ENCODE measurements at regions not wholly inside any gene's neighbourhood (a gene's known extent, or its start where the extent isn't known, plus 50 kb on each side); places are given as distances from the start of the nearest gene placed in this dataset.

DNA sequence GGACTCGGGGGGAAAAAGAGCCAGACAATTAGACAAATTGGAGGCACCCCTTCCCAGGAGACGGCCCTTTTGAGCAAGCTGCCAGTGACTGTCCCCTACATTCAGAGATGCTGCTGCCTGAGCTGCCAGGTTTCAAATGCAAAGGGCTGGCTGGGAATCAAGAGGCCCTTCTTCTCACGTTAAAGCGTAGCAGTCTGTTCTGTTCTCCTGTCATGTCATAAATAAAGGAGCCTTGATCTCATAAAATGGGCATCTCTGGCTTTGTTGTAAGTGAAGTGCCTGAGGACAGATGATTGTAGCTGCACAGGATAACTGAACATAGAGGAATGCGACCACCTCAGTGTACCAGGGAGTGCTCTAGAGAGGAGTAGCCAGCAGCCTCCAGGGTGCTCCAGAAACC, 917.9 kb downstream of the GRID1 start:
- CTCF ChIA-PET: no interaction called here
- no peak overlapping the region for H2BK120ac ChIP-seq (ENCODE audit: low read depth, low read length)
- H2BK20ac ChIP-seq (ENCODE audit: low read depth, low read length): no peak overlapping the region
- no peak overlapping the region for H3K4me2 ChIP-seq (ENCODE audit: low read depth, low read length)
- no peak overlapping the region for H3K14ac ChIP-seq (replicated peaks; ENCODE audit: low read depth, low read length)
- no peak for ATAC-seq (ENCODE audit: low read depth)
- no peak overlapping the region for H4K91ac ChIP-seq (ENCODE audit: insufficient read depth, low read depth, low read length)
- POLR2A ChIA-PET (ENCODE audit: unreplicated experiment): no interaction called here
- intact Hi-C loops (cut with micrococcal nuclease): no loop called here
- in situ Hi-C loops (cut with MboI; ENCODE audit: low sequenced_read_pairs): no loop called here
- H3K4ac ChIP-seq (ENCODE audit: low read depth, low read length): no peak overlapping the region
- no TSS peak for BruUV-seq (replicated peaks)
- H3K27ac ChIP-seq (ENCODE audit: insufficient read depth, low read length): no peak overlapping the region
- H2AK9ac ChIP-seq (replicated peaks; ENCODE audit: low read depth, low read length, poor library complexity): no peak overlapping the region
- H3K79me1 ChIP-seq (ENCODE audit: low read depth in 1 of 2, low read length in 2 of 2): no peaks in the 10 kb centered on the region
- DNase-seq: no peak
- H4K5ac ChIP-seq (ENCODE audit: low read depth, low read length): no peak overlapping the region
- no peak overlapping the region for H4K8ac ChIP-seq (ENCODE audit: low read depth in 2 of 2, low read length in 2 of 2)
- H2BK5ac ChIP-seq (ENCODE audit: low read depth, low read length, poor library complexity, severe bottlenecking): no peak overlapping the region
- H4K20me1 ChIP-seq (ENCODE audit: insufficient read depth, low read length): no peaks in the 10 kb centered on the region
- dilution Hi-C loops (cut with HindIII; ENCODE audit: low sequenced_read_pairs, unreplicated experiment): no loop called here
- H3K4me1 ChIP-seq (ENCODE audit: control insufficient read depth, insufficient read depth, low read length): no peaks in the 10 kb centered on the region
- no peak overlapping the region for H3K56ac ChIP-seq (ENCODE audit: extremely low read depth, insufficient read depth, low read length)
- 40% methylated on average over 1 of the region's 5 CpGs; no CpG with 5 or more reads in 1 of the 2 experiments for WGBS, 2 experiments (ENCODE audit: extremely low coverage in 2 of 2, insufficient read length in 1 of 2)
- H3K18ac ChIP-seq (ENCODE audit: low read depth, low read length): no peak overlapping the region
- no peaks in the 10 kb centered on the region for H3K36me3 ChIP-seq (ENCODE audit: control insufficient read depth, insufficient read depth, low read length)
- no peak overlapping the region for H3K9ac ChIP-seq (ENCODE audit: low read depth, low read length)
- H3K27me3 ChIP-seq (ENCODE audit: control insufficient read depth, insufficient read depth, low read length): no peaks in the 10 kb centered on the region
- H2AK5ac ChIP-seq (ENCODE audit: low read depth, low read length): no peak overlapping the region
- no peak overlapping the region for H3K23ac ChIP-seq (ENCODE audit: low read depth, low read length)
- no peak overlapping the region for H2BK15ac ChIP-seq (ENCODE audit: low read depth, low read length)
- H3K4me3 ChIP-seq (ENCODE audit: insufficient read depth, low read depth, low read length): no peak overlapping the region
- TF ChIP-seq MAZ (IDR thresholded peaks at IDR 0.05; ENCODE audit: borderline replicate concordance, low read depth, low read length): no peak
- H2AFZ ChIP-seq (replicated peaks; ENCODE audit: low read length, poor library complexity): no peak overlapping the region
- H3K9me1 ChIP-seq (ENCODE audit: insufficient read depth, low read length): no peaks in the 10 kb centered on the region
- peaks cover 28% of the 10 kb centered on the region for H3K9me3 ChIP-seq (ENCODE audit: control insufficient read depth, insufficient read depth, low read length)
